M059J (cell line): ENCODE measurements at regions not wholly inside any gene's neighbourhood (a gene's known extent, or its start where the extent isn't known, plus 50 kb on each side); places are given as distances from the start of the nearest gene placed in this dataset.

Experiments
- DNase-seq: peaks from one replicate; pipeline ENCODE4 v3.0.0-alpha.2; 2012; ENCODE audit warnings: low read depth

GRCh38 chr1:42034426-42034825 lies 115.7 kb upstream of the HIVEP3 start:
- DNase-seq = no peak

GRCh38 chr1:42033629-42034028 lies 114.9 kb upstream of the HIVEP3 start:
- DNase-seq = no peak

GRCh38 chr1:42017730-42018129 lies 99.0 kb upstream of the HIVEP3 start:
- no peak for DNase-seq

- DNase-seq = no peak
Measured at GRCh38 chr1:42017259-42017658, 98.5 kb upstream of the HIVEP3 start.

GRCh38 chr1:42014823-42015222 lies 96.1 kb upstream of the HIVEP3 start:
- no peak for DNase-seq

GRCh38 chr1:42013881-42014470 lies 95.3 kb upstream of the HIVEP3 start:
- DNase-seq = no peak

GRCh38 chr1:42012852-42013251 lies 94.1 kb upstream of the HIVEP3 start:
- no peak for DNase-seq

- no peak for DNase-seq
Measured at GRCh38 chr1:42010381-42010780, 91.7 kb upstream of the HIVEP3 start.

- DNase-seq = no peak
Measured at GRCh38 chr1:42008264-42008663, 89.5 kb upstream of the HIVEP3 start.

GRCh38 chr1:42006836-42007235 lies 88.1 kb upstream of the HIVEP3 start:
- no peak for DNase-seq

- no peak for DNase-seq
Measured at GRCh38 chr1:42006093-42006492, 87.4 kb upstream of the HIVEP3 start.

- no peak for DNase-seq
Measured at GRCh38 chr1:42005530-42005929, 86.8 kb upstream of the HIVEP3 start.

- DNase-seq = no peak
Measured at GRCh38 chr1:42004860-42005259, 86.1 kb upstream of the HIVEP3 start.

- no peak for DNase-seq
Measured at GRCh38 chr1:42004322-42004721, 85.6 kb upstream of the HIVEP3 start.

GRCh38 chr1:42003433-42003832 lies 84.7 kb upstream of the HIVEP3 start:
- peak; percentile 44 for DNase-seq

GRCh38 chr1:42002220-42002619 lies 83.5 kb upstream of the HIVEP3 start:
- no peak for DNase-seq

GRCh38 chr1:42000766-42001165 lies 82.0 kb upstream of the HIVEP3 start:
- no peak for DNase-seq

GRCh38 chr1:41999884-42000283 lies 81.2 kb upstream of the HIVEP3 start:
- DNase-seq = no peak

GRCh38 chr1:41998250-41998649 lies 79.5 kb upstream of the HIVEP3 start:
- no peak for DNase-seq

GRCh38 chr1:41997153-41997552 lies 78.4 kb upstream of the HIVEP3 start:
- no peak for DNase-seq

- DNase-seq = peak; percentile 80
Measured at GRCh38 chr1:41995441-41996130, 76.9 kb upstream of the HIVEP3 start.

GRCh38 chr1:41994195-41994894 lies 75.6 kb upstream of the HIVEP3 start:
- no peak for DNase-seq

GRCh38 chr1:41983451-41983850 lies 64.7 kb upstream of the HIVEP3 start:
- peak; percentile 54 for DNase-seq
